Epithelial cell of proximal tubule (primary cell): ENCODE measurements at regions not wholly inside any gene's neighbourhood (a gene's known extent, or its start where the extent isn't known, plus 50 kb on each side); places are given as distances from the start of the nearest gene placed in this dataset.
"Not testable (repeated sequence)": the region's sequence is repeated elsewhere in the genome, so short reads cannot be mapped to it uniquely, and the experiment has no call there.

ENCODE experiments used
- DNase-seq: peaks from one replicate; pipeline ENCODE4 v3.0.0-alpha.2; 2011; ENCODE audit warnings: low read depth
- H3K4me3 ChIP-seq: 2 replicates; pipeline ENCODE4 v1.5.1; 2011; ENCODE audit warnings: low read depth, mild to moderate bottlenecking, low read length
- TF ChIP-seq, protein P1 (sequence below): conservative IDR thresholded peaks from 2 replicates; pipeline ENCODE4 v1.5.1; 2012; ENCODE audit warnings: low read depth, mild to moderate bottlenecking, low read length

DNA sequence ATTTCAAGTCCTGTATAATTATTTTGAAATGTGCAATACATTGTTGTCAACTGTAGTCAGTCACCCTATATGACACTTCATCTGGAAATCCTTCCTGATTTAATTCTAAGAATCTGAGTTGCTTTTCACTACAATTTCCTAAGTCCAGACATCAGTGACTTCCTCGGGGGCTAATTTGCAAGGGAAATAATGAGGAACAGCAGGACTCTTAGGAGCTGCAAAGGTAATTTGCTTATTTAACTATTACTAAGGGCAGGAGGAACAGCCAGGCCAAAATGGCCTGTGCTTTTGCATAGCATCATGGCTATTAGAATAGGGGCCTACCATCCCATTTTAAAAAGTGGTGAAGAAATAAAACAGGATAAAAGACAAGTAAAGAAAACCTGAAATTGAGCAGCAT lies 178.8 kb downstream of the MC4R start:
- H3K4me3 ChIP-seq, result no peak overlapping the region
- TF ChIP-seq, protein P1, sequence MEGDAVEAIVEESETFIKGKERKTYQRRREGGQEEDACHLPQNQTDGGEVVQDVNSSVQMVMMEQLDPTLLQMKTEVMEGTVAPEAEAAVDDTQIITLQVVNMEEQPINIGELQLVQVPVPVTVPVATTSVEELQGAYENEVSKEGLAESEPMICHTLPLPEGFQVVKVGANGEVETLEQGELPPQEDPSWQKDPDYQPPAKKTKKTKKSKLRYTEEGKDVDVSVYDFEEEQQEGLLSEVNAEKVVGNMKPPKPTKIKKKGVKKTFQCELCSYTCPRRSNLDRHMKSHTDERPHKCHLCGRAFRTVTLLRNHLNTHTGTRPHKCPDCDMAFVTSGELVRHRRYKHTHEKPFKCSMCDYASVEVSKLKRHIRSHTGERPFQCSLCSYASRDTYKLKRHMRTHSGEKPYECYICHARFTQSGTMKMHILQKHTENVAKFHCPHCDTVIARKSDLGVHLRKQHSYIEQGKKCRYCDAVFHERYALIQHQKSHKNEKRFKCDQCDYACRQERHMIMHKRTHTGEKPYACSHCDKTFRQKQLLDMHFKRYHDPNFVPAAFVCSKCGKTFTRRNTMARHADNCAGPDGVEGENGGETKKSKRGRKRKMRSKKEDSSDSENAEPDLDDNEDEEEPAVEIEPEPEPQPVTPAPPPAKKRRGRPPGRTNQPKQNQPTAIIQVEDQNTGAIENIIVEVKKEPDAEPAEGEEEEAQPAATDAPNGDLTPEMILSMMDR, result no peak

DNA sequence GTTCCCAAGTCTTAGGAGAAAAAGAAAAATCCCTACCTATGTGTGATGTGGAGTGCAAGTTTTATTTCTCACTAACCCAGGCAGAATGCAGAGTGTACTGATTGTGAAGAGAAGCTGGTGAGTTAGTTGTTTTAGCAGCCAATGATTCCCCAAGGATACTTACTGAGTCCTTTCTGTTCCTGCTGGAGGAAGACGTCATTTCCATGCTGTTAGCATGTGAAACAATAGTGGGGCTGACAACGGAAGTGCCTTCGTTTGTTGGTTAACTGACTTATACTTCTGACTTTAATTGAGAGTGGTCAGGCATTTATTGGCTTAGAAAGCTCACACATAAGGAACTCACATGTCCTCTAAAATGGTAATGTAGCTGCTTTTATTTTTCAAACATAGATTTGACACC lies 180.6 kb downstream of the MC4R start:
- TF ChIP-seq, protein P1, result no peak
- no peak for DNase-seq
- H3K4me3 ChIP-seq, result no peak overlapping the region

More for the DNA sequence above, 178.8 kb downstream of the MC4R start:
- DNase-seq, result no peak

DNA sequence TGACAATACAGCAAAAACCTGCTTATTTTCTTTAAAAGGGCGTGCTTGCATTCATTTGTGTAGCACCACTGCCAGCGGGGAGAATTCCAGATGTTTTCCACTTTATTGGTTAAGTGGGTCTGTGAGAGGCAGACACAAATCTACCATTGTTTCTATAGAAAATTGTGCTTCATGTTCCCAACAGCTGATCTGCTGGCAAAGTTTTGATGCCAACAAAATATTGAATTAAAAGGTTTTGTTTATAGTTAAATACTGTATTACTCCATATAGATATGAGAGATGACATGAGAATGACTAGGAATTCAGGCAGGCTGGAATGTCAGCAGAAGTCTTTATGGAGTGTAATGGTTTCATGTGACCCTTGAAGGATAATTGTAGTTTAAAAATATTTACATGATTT lies 182.7 kb downstream of the MC4R start:
- no peak overlapping the region for H3K4me3 ChIP-seq
- DNase-seq, result no peak
- TF ChIP-seq, protein P1, result no peak

DNA sequence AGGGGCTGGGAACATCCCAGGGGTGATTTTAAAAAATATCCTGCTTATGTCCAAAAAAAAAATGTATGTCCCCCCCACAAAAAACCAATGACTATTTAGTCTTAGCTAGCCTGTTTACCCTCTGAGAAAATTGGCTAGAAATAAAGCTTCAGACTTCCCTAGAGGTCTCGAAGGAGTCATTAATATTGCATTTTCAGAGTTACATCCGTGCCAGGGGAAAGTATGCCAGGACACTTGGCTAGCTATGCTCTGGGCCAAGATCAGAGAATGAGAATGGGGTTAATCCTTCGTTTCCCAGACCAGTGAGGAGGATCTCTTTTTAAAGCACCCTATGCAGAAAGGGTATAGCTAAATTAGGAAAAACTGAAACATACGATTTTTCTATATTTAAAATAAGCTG lies 183.6 kb downstream of the MC4R start:
- no peak overlapping the region for H3K4me3 ChIP-seq
- TF ChIP-seq, protein P1, result no peak
- no peak for DNase-seq

DNA sequence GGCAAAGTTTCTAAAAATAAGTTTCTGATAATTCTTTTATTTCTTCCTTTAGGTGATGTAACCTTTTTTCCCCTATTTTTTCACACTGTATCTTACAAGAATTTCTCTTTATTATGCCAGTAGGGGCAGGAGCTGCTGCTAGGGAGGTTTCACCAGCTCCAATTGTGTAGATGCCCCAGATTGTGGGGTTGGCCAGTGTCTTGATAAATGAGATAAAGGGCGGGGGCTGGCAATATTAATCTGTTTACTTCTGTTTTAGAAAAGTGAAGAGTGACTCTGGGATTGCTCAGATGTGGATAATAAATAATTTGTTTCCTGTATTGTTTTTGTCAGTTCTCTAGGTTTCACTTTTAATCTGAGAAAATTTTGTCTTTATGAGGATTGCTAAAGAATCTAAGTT lies 190.4 kb downstream of the MC4R start:
- TF ChIP-seq, protein P1, result no peak
- H3K4me3 ChIP-seq, result no peak overlapping the region
- no peak for DNase-seq

DNA sequence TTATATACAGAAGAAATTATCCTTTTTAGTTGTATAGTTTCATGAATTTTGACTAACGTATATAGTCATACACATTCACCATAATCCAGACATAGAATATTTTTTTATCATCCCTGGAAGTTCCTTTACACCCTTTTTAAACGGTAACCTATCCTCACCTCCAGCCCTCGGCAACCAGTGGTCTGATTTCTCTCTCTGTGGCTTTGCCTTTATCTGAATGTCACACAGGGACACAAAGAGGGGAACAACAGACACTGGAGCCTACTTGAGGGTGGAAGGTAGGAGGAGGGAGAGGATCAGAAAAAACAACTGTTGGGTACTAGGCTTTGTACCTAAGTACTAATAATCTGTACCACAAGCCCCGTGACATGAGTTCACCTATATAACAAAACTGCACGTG lies 191.9 kb downstream of the MC4R start:
- no peak for DNase-seq
- TF ChIP-seq, protein P1, result no peak
- no peak overlapping the region for H3K4me3 ChIP-seq

DNA sequence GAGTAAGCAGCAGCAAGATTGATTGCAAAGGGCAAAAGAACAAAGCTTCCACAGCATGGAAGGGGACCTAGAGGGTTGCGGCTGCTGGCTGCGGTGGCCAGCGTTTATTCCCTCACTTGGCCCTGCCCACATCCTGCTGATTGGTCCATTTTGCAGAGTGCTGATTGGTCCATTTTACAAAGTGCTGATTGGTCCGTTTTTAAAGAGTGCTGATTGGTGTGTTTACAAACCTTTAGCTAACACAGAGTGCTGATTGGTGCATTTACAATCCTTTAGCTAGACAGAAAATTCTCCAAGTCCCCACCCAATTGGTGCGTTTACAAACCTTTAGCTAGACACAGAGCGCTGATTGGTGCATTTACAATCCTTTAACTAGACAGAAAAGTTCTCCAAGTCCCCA lies 194.4 kb downstream of the MC4R start:
- DNase-seq, H3K4me3 ChIP-seq: not testable (repeated sequence)

DNA sequence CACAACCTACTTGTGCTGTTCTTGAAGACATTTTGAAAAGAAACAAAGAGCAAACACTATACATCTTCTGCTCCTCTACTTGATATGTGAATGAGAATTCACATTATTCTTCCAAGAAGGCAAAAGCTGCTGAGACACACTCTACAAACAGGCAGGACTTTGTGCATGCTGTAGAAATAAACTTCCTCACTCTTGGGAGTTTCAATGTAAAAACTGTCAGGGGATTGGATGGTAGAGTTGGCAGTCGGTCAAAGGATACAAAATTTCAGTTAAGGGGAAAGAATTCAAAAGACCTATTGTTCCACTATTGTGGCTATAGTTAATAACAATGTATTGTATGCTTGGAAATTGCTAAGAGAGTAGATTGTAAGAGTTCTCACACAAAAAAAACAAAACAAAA lies 196.3 kb downstream of the MC4R start:
- no peak overlapping the region for H3K4me3 ChIP-seq
- TF ChIP-seq, protein P1, result no peak

More for the DNA sequence above, 196.3 kb downstream of the MC4R start:
- no peak for DNase-seq
